Daoy (cell line): ENCODE measurements at regions not wholly inside any gene's neighbourhood (a gene's known extent, or its start where the extent isn't known, plus 50 kb on each side); places are given as distances from the start of the nearest gene placed in this dataset.
"Not testable (repeated sequence)": the region's sequence is repeated elsewhere in the genome, so short reads cannot be mapped to it uniquely, and the experiment has no call there.

Experiments
- DNase-seq: peaks from one replicate; pipeline ENCODE4 v3.0.0-alpha.2; 2015; ENCODE audit warnings: low read depth

- DNase-seq: peak; percentile 19
Measured at GRCh38 chr20:56872620-56873458, 243.7 kb downstream of the TFAP2C start.

- DNase-seq: no peak
Measured at GRCh38 chr20:56873836-56874235, 244.7 kb downstream of the TFAP2C start.

GRCh38 chr20:56875052-56875659, 246.1 kb downstream of the TFAP2C start:
- DNase-seq: peak; percentile 90

GRCh38 chr20:56875803-56876202, 246.7 kb downstream of the TFAP2C start:
- DNase-seq: no peak

- DNase-seq: no peak
Measured at GRCh38 chr20:56885521-56885920, 256.4 kb downstream of the TFAP2C start.

GRCh38 chr20:56890011-56890410, 260.9 kb downstream of the TFAP2C start:
- DNase-seq: no peak

GRCh38 chr20:56893226-56893917, 264.3 kb downstream of the TFAP2C start:
- peak; percentile 53 for DNase-seq

- DNase-seq: no peak
Measured at GRCh38 chr20:56896447-56896846, 267.3 kb downstream of the TFAP2C start.

GRCh38 chr20:56897318-56897957, 268.3 kb downstream of the TFAP2C start:
- DNase-seq: no peak

- DNase-seq: no peak
Measured at GRCh38 chr20:56897958-56898349, 268.8 kb downstream of the TFAP2C start.

GRCh38 chr20:56899506-56899905, 270.4 kb downstream of the TFAP2C start:
- DNase-seq: no peak

GRCh38 chr20:56900252-56900651, 271.1 kb downstream of the TFAP2C start:
- no peak for DNase-seq

GRCh38 chr20:56903421-56903820, 274.3 kb downstream of the TFAP2C start:
- no peak for DNase-seq

- DNase-seq: no peak
Measured at GRCh38 chr20:56903858-56904257, 274.8 kb downstream of the TFAP2C start.

GRCh38 chr20:56909918-56910714, 281.0 kb downstream of the TFAP2C start:
- no peak for DNase-seq

GRCh38 chr20:56911946-56912345, 282.8 kb downstream of the TFAP2C start:
- DNase-seq: no peak

- DNase-seq: no peak
Measured at GRCh38 chr20:56914532-56914931, 285.4 kb downstream of the TFAP2C start.

GRCh38 chr20:56916345-56916622, 287.2 kb downstream of the TFAP2C start:
- DNase-seq: no peak

GRCh38 chr20:56920041-56920440, 290.9 kb downstream of the TFAP2C start:
- not testable (repeated sequence) for DNase-seq

GRCh38 chr20:56922497-56922896, 293.4 kb downstream of the TFAP2C start:
- no peak for DNase-seq

- no peak for DNase-seq
Measured at GRCh38 chr20:56924292-56925081, 295.4 kb downstream of the TFAP2C start.
